GM12892 (cell line): ENCODE measurements at regions not wholly inside any gene's neighbourhood (a gene's known extent, or its start where the extent isn't known, plus 50 kb on each side); places are given as distances from the start of the nearest gene placed in this dataset.
"Not testable (repeated sequence)": the region's sequence is repeated elsewhere in the genome, so short reads cannot be mapped to it uniquely, and the experiment has no call there.

Experiments used
- DNase-seq: peaks from one replicate; pipeline ENCODE4 v3.0.0; 2011; ENCODE audit not compliant: insufficient read length
- FAIRE-seq: peaks from 2 replicates; lab custom pipeline; 2011; peaks lifted over from hg19 to GRCh38; lab: Jason Lieb, UNC
- POLR2A ChIP-seq: IDR thresholded peaks from 2 replicates; pipeline ENCODE4 v1.6.1; 2011; ENCODE audit warnings: low read depth, low read length, control low read depth
- POLR2AphosphoS5 ChIP-seq: IDR thresholded peaks from 2 replicates; pipeline ENCODE4 v1.6.1; 2011; ENCODE audit warnings: low read depth, low read length, control low read depth
- TAF1 ChIP-seq: IDR thresholded peaks from 2 replicates; pipeline ENCODE4 v1.6.1; 2011; ENCODE audit warnings: low read depth, mild to moderate bottlenecking, control low read depth, low read length, borderline replicate concordance

DNA sequence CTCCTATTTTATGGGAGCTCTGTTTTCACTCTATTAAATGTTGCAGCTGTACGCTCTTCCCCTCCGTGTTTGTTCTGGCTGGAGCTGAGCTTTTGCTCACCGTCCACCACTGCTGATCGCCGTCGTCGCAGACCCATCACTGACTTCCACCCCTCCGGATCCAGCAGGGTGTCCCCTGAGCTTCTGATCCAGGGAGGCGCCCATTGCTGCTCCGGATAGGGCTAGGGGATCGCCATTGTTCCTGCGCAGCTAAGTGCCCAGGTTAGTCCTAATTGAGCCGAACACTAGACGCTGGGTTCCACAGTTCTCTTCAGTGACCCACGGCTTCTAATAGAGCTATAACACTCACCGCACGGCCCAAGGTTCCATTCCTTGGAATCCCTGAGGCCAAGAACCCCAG, 96.2 kb upstream of the PRDM9 start:
- FAIRE-seq (no peak), DNase-seq (no peak)
- TF ChIP-seq POLR2AphosphoS5, result no peak
- no peak for TF ChIP-seq POLR2A
- TF ChIP-seq TAF1, result no peak

DNA sequence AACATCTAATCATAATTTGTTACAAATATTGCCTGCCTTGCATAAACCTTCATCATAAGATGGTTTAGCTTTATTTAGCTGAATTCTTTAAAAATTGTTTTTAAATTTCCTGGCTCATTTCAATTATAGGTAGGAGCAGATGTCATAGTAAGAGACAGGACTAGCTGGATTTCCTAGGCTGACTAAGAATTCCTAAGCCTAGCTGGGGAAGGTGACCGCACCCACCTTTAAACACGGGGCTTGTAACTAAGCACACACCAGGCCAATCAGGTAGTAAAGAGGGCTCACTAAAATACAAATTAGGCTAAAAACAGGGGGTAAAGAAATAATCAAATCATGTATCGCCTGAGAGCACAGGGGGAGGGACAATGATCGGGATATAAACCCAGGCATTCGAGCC, 96.6 kb upstream of the PRDM9 start:
- FAIRE-seq, DNase-seq: not testable (repeated sequence)

DNA sequence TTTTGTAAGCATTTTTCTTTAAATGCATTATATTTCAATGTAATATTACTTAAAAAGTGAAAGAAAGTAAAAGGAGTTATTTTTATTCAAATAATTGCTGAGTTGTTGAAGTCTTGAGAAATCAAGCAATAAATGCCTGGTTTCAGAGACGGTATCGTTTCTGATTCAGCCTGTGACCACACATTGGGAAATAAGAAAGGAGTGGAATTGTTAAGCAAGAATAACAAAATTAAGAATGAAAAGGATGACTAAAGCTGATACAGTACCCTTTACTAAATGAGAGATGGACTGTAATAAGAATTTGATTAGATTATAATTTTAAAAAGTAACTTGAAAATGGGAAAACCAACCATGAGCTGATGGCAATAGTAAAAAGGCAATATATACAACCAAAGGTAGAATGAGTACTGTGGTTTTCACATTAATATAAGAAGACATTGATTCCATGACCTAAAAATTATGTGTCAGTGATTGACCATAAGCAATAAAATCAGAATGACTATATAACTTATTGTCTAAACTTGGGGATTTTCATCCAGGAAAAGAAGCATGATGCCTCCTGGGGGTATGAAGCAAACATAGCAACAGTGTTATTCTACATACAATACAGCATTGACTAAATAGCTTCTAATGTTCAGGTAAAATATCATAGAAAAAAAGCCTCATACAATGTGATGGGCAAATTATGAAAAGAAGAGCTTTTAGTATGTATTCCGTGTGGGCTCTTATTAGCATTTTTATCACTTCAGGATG, 101.9 kb upstream of the PRDM9 start:
- FAIRE-seq, result no peak
- DNase-seq, result no peak
- no peak for TF ChIP-seq TAF1
- TF ChIP-seq POLR2AphosphoS5, result no peak
- no peak for TF ChIP-seq POLR2A

DNA sequence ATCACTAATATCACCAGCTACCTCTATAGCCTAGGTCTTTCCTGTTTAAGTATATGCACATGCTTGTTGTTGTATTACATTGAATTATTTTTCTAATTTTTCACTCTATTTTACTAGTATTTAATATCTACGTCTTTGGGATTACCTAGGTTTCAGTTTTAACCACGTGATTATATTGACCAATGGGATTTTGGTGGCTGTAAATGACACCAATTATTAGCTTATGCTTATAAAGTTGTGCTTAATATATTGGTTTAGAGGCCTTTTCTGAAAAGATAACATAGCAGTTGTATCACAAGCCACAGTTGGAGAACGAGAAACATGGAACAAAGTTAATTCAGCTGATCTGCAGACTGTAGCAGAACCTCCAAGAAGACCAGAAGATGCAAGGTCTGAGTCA, 104.8 kb upstream of the PRDM9 start:
- TF ChIP-seq POLR2A (no peak), POLR2AphosphoS5 (no peak), TAF1 (no peak)
- FAIRE-seq, result no peak
- DNase-seq, result no peak

GRCh38 chr5:23400951-23401350, 106.5 kb upstream of the PRDM9 start:
- FAIRE-seq, result no peak
- DNase-seq, result no peak
- TF ChIP-seq POLR2AphosphoS5 (no peak), TAF1 (no peak), POLR2A (no peak)

- no peak for DNase-seq
- no peak for FAIRE-seq
- TF ChIP-seq POLR2AphosphoS5 (no peak), POLR2A (no peak), TAF1 (no peak)
Measured at GRCh38 chr5:23396346-23396745, 111.1 kb upstream of the PRDM9 start.

DNA sequence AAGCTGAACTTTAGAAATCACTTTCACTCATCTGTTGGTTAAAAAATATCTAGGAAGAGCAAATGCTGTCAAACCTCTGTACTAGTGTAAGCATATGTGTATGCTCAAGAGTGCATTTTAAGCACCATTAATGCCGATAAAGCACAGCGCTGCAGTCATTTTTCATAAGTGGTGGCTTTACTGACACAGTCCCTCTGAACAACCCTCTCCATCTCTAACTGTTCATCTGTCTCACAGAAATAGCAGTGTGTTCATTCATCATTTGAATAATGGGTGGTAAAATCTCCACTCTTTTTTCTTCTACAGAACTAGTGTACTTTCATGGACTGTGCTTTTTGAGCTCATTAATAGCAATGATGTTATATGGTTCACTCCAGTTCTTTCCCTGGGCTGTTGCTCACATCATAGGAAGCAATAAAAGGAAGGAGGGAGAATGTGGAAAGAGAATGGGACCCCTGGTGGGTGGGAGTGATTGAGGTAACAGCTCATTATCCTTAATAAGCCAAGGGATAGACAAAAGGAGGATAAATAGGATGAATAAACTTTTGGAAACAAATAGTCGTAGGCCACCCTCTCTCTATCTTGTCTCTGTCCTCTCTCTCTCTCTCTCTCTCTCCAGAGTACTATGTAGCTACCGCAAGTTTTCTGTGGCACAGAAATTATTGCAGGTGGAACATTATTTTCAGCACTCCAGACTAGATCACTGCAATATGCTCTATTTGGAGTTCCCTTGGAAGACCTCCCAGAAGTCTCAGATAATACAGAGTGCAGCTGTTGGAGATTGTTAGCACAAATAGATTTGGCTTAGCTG, 117.9 kb upstream of the PRDM9 start:
- TF ChIP-seq TAF1 (no peak), POLR2AphosphoS5 (no peak), POLR2A (no peak)
- no peak for DNase-seq
- no peak for FAIRE-seq

DNA sequence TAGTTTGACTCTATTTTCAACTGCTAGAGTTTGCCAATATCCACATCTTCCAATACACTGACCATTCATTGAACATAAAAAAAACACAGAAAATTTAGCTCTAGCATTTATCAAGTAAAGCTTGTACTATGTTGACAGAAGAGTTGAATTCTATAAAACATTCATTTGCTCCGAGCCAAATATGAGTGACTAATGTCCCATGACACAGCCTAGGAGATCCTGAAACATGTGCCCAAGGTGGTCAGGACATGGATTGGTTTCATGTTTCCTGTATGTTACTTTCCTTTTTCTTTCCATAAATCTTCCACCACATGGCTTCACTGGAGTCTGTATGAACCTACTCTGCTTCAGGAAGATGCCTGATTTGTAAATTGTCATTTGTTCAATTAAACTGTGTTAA, 122.4 kb upstream of the PRDM9 start:
- TF ChIP-seq POLR2A, result no peak
- TF ChIP-seq POLR2AphosphoS5, result no peak
- TF ChIP-seq TAF1, result no peak
- FAIRE-seq, result no peak
- no peak for DNase-seq

DNA sequence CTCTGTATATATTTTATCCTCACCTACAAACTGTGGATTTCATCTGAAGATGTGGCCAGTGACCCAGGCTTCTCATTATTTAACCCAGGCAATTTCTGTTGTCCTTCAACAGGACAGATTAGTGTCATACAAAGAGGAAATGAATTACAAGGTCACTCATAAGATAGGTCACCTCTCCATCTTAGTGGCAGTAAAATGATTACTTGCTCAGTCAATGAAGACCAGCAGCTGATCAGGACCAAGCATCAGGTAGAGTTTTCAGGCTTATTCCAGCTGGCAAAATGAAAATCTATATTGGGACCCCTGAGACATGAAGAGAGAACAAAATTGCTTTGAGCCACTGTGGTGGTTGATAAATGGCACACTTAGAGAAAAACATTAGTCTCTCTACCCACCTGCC, 135.2 kb upstream of the PRDM9 start:
- TF ChIP-seq POLR2AphosphoS5, result no peak
- TF ChIP-seq TAF1, result no peak
- TF ChIP-seq POLR2A, result no peak
- FAIRE-seq, result no peak
- DNase-seq, result no peak

DNA sequence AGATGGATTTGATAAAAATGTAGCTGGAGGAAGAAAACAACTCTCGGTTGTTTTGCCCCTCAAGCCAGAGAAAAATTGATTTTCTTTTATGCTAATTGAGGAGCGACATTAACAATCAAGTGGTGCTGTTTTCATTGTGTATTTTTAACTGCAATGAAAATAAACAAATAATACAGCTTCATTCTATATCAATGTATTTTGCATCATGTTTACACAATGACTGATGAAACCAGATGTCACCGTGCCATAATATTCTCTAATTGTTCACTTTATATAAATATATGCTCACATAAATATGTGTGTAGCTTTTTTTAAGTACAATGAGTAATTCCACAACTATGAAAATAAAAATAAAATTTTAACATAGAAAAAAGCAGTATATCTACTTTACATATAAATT, 139.0 kb upstream of the PRDM9 start:
- DNase-seq (no peak), FAIRE-seq (no peak)
- no peak for TF ChIP-seq TAF1
- TF ChIP-seq POLR2A, result no peak
- no peak for TF ChIP-seq POLR2AphosphoS5

GRCh38 chr5:23367874-23368273, 139.5 kb upstream of the PRDM9 start:
- TF ChIP-seq POLR2AphosphoS5, result no peak
- TF ChIP-seq TAF1, result no peak
- TF ChIP-seq POLR2A, result no peak
- DNase-seq (no peak), FAIRE-seq (no peak)

DNA sequence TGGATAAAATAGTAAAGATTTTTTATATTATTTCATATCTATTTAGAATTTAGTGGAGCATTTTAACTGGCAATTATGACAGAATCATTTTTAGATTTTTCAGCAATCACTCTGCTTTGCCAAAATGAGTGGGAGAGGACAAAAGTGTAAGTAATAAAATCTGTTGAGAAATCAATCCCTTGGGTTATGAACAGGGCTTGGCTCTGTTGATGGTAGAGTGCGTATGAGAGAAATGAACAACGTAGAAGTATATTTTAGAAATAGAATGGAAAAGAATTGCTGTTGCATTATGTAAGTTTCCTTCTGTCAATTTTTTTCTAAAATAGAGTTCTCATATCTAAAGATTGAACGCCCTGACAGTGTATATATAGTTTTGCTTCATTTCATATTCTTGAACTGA, 154.1 kb upstream of the PRDM9 start:
- DNase-seq (no peak), FAIRE-seq (no peak)

More for the DNA sequence above, 154.1 kb upstream of the PRDM9 start:
- TF ChIP-seq TAF1 (no peak), POLR2A (no peak), POLR2AphosphoS5 (no peak)
